Parathyroid adenoma (tissue), 2 donors: ENCODE measurements at regions not wholly inside any gene's neighbourhood (a gene's known extent, or its start where the extent isn't known, plus 50 kb on each side); places are given as distances from the start of the nearest gene placed in this dataset.

Experiments
- H2AFZ ChIP-seq: fragments of 300-600 bp; sonication (generic); one replicate; pipeline ENCODE4 v1.7.0; 2017; ENCODE audit warnings: antibody characterized with exemption, mild to moderate bottlenecking
- H3K27ac ChIP-seq: fragments of 300-600 bp; sonication (generic); one replicate; pipeline ENCODE4 v1.7.0; 2017
- H3K27me3 ChIP-seq: fragments of 300-600 bp; sonication (generic); one replicate; pipeline ENCODE4 v1.7.0; 2017; ENCODE audit warnings: low read length; ENCODE audit not compliant: control insufficient read depth, insufficient read depth
- H3K36me3 ChIP-seq: fragments of 300-600 bp; sonication (generic); one replicate; pipeline ENCODE4 v1.7.0; 2017; ENCODE audit warnings: low read length; ENCODE audit not compliant: control insufficient read depth, insufficient read depth
- H3K4me1 ChIP-seq: fragments of 300-600 bp; sonication (generic); one replicate; pipeline ENCODE4 v1.7.0; 2017; ENCODE audit warnings: control low read depth
- H3K4me2 ChIP-seq: fragments of 300-600 bp; sonication (generic); one replicate; pipeline ENCODE4 v1.7.0; 2017; ENCODE audit warnings: low read length
- H3K4me3 ChIP-seq: fragments of 300-600 bp; sonication (generic); one replicate; pipeline ENCODE4 v1.7.0; 2017; ENCODE audit warnings: low read depth, low read length
- H3K79me2 ChIP-seq: fragments of 300-600 bp; sonication (generic); one replicate; pipeline ENCODE4 v1.7.0; 2017; ENCODE audit warnings: control low read depth
- H3K9ac ChIP-seq: fragments of 300-600 bp; sonication (generic); one replicate; pipeline ENCODE4 v1.7.0; 2017; ENCODE audit warnings: mild to moderate bottlenecking
- H3K9me3 ChIP-seq: fragments of 300-600 bp; sonication (generic); one replicate; pipeline ENCODE4 v1.7.0; 2017; ENCODE audit warnings: low read length; ENCODE audit not compliant: control insufficient read depth
- TF ChIP-seq, protein P1 (sequence below): fragments of 300-600 bp; sonication (generic); IDR thresholded peaks from one replicate; pipeline ENCODE4 v1.7.0; 2017; ENCODE audit warnings: antibody characterized with exemption, mild to moderate bottlenecking
- donor health status: primary hyperparathyroidism.

- H3K4me2 ChIP-seq, result no peak overlapping the region
Measured at GRCh38 chr19:28636016-28636629, 576.8 kb downstream of the UQCRFS1 start.

GRCh38 chr19:28634837-28635236 lies 578.1 kb downstream of the UQCRFS1 start:
- no peak overlapping the region for H2AFZ ChIP-seq
- TF ChIP-seq, protein P1, sequence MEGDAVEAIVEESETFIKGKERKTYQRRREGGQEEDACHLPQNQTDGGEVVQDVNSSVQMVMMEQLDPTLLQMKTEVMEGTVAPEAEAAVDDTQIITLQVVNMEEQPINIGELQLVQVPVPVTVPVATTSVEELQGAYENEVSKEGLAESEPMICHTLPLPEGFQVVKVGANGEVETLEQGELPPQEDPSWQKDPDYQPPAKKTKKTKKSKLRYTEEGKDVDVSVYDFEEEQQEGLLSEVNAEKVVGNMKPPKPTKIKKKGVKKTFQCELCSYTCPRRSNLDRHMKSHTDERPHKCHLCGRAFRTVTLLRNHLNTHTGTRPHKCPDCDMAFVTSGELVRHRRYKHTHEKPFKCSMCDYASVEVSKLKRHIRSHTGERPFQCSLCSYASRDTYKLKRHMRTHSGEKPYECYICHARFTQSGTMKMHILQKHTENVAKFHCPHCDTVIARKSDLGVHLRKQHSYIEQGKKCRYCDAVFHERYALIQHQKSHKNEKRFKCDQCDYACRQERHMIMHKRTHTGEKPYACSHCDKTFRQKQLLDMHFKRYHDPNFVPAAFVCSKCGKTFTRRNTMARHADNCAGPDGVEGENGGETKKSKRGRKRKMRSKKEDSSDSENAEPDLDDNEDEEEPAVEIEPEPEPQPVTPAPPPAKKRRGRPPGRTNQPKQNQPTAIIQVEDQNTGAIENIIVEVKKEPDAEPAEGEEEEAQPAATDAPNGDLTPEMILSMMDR, result no peak
- H3K9ac ChIP-seq, result no peak overlapping the region
- no peak overlapping the region for H3K4me2 ChIP-seq
- no peaks in the 10 kb centered on the region for H3K79me2 ChIP-seq
- no peaks in the 10 kb centered on the region for H3K27me3 ChIP-seq
- no peaks in the 10 kb centered on the region for H3K9me3 ChIP-seq
- H3K36me3 ChIP-seq, result no peaks in the 10 kb centered on the region
- H3K4me3 ChIP-seq, result no peak overlapping the region
- H3K27ac ChIP-seq, result no peak overlapping the region
- no peaks in the 10 kb centered on the region for H3K4me1 ChIP-seq

More at GRCh38 chr19:28636016-28636629, 576.8 kb downstream of the UQCRFS1 start:
- no peaks in the 10 kb centered on the region for H3K27me3 ChIP-seq
- no peak overlapping the region for H2AFZ ChIP-seq
- TF ChIP-seq, protein P1, result no peak
- no peaks in the 10 kb centered on the region for H3K4me1 ChIP-seq
- no peak overlapping the region for H3K4me3 ChIP-seq
- H3K9me3 ChIP-seq, result no peaks in the 10 kb centered on the region
- H3K36me3 ChIP-seq, result no peaks in the 10 kb centered on the region
- no peak overlapping the region for H3K9ac ChIP-seq
- no peaks in the 10 kb centered on the region for H3K79me2 ChIP-seq
- no peak overlapping the region for H3K27ac ChIP-seq

DNA sequence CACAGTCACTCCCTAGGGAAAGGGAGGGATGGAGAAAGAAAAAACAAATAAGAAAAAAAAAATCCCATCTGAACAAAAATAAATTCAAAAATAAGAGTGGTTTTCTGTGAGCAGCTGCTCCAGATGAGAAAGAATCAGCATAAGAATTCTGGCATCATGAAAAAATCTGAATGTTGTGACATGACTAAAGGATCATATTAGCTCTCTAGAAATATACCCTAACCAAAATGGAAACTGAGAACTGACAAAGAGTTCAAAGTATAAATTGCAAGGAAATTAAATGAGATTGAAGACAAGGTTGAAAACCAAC lies 579.0 kb downstream of the UQCRFS1 start:
- Histone ChIP-seq H3K9ac (no peak overlapping the region), H3K4me1 (no peaks in the 10 kb centered on the region), H3K36me3 (no peaks in the 10 kb centered on the region), H3K4me3 (no peak overlapping the region), H3K79me2 (no peaks in the 10 kb centered on the region), H2AFZ (no peak overlapping the region), H3K27ac (no peak overlapping the region), H3K9me3 (no peaks in the 10 kb centered on the region), H3K27me3 (no peaks in the 10 kb centered on the region), H3K4me2 (no peak overlapping the region)
- TF ChIP-seq, protein P1, result no peak

- no peak overlapping the region for H2AFZ ChIP-seq
- no peak overlapping the region for H3K27ac ChIP-seq
- no peaks in the 10 kb centered on the region for H3K36me3 ChIP-seq
- H3K4me3 ChIP-seq, result no peak overlapping the region
- H3K27me3 ChIP-seq, result no peaks in the 10 kb centered on the region
- H3K9me3 ChIP-seq, result no peaks in the 10 kb centered on the region
- H3K79me2 ChIP-seq, result no peaks in the 10 kb centered on the region
- H3K9ac ChIP-seq, result no peak overlapping the region
- TF ChIP-seq, protein P1, result peak; percentile 8
- no peak overlapping the region for H3K4me2 ChIP-seq
- no peaks in the 10 kb centered on the region for H3K4me1 ChIP-seq
Measured at GRCh38 chr19:28633319-28634018, 579.5 kb downstream of the UQCRFS1 start.
